Keratinocyte (primary cell): ENCODE measurements at regions not wholly inside any gene's neighbourhood (a gene's known extent, or its start where the extent isn't known, plus 50 kb on each side); places are given as distances from the start of the nearest gene placed in this dataset.
A peak's percentile ranks its signal among the peaks of the same experiment; 100 is the strongest.

ENCODE experiments used
- DNase-seq: peaks from one replicate; pipeline ENCODE4 v3.0.0-alpha.2; 2011; ENCODE audit warnings: low read depth, missing footprints, low spot score
- FAIRE-seq: peaks from 2 replicates; lab custom pipeline; 2011; peaks lifted over from hg19 to GRCh38; lab: Jason Lieb, UNC
- H2AFZ ChIP-seq: 2 replicates; pipeline ENCODE4 v1.6.0; 2012; ENCODE audit warnings: low read length, control low read depth, inconsistent platforms; ENCODE audit not compliant: control insufficient read depth
- H3K27ac ChIP-seq: 2 replicates; pipeline ENCODE4 v1.5.1; 2011; ENCODE audit warnings: low read length; ENCODE audit not compliant: control insufficient read depth, insufficient read depth
- H3K27me3 ChIP-seq: 3 replicates; pipeline ENCODE4 v1.6.0; 2011; ENCODE audit warnings: low read length; ENCODE audit not compliant: control insufficient read depth, insufficient read depth; ENCODE audit errors: extremely low read depth
- H3K36me3 ChIP-seq, 2 experiments: 2 replicates in 1 of 2; 3 replicates in 1 of 2; pipeline ENCODE4 v1.5.1; 2011; ENCODE audit warnings: low read length in 2 of 2, mild to moderate bottlenecking in 1 of 2; ENCODE audit not compliant: control insufficient read depth in 2 of 2, insufficient read depth in 2 of 2; ENCODE audit errors: extremely low read depth in 1 of 2
- H3K4me1 ChIP-seq: 3 replicates; pipeline ENCODE4 v1.5.1; 2011; ENCODE audit warnings: low read length; ENCODE audit not compliant: control insufficient read depth, insufficient read depth; ENCODE audit errors: extremely low read depth
- H3K4me2 ChIP-seq: 3 replicates; pipeline ENCODE4 v1.6.0; 2011; ENCODE audit warnings: low read depth, low read length; ENCODE audit not compliant: control insufficient read depth, insufficient read depth; ENCODE audit errors: extremely low read depth
- H3K4me3 ChIP-seq, 3 experiments: fragments of 200-600 bp in 1 of 3; sonication (generic) in 1 of 3; 2 replicates in 2 of 3; 3 replicates in 1 of 3; pipeline ENCODE4 v1.5.1; 2011 to 2016; ENCODE audit warnings: low read length in 3 of 3, mild to moderate bottlenecking in 3 of 3, control low read depth in 2 of 3, inconsistent platforms in 1 of 3, low read depth in 1 of 3, mixed read lengths in 1 of 3, mixed run types in 1 of 3, moderate library complexity in 1 of 3; ENCODE audit not compliant: control insufficient read depth in 2 of 3, insufficient read depth in 2 of 3; ENCODE audit errors: extremely low read depth in 1 of 3
- H3K79me2 ChIP-seq: 2 replicates; pipeline ENCODE4 v1.6.0; 2012; ENCODE audit warnings: low read length; ENCODE audit not compliant: control insufficient read depth, insufficient read depth
- H3K9ac ChIP-seq: 3 replicates; pipeline ENCODE4 v1.6.0; 2011; ENCODE audit warnings: low read length; ENCODE audit not compliant: control insufficient read depth, insufficient read depth; ENCODE audit errors: extremely low read depth
- H3K9me1 ChIP-seq: 3 replicates; pipeline ENCODE4 v1.6.0; 2011; ENCODE audit warnings: low read length; ENCODE audit not compliant: control insufficient read depth, insufficient read depth; ENCODE audit errors: extremely low read depth
- H3K9me3 ChIP-seq: 2 replicates; pipeline ENCODE4 v1.5.1; 2012; ENCODE audit warnings: low read depth, low read length; ENCODE audit not compliant: control insufficient read depth
- H4K20me1 ChIP-seq: 3 replicates; pipeline ENCODE4 v1.6.0; 2011; ENCODE audit warnings: low read length; ENCODE audit not compliant: control insufficient read depth, insufficient read depth; ENCODE audit errors: extremely low read depth
- CTCF ChIP-seq, 3 experiments: IDR thresholded peaks in 1 of 3; conservative IDR thresholded peaks in 1 of 3; optimal IDR thresholded peaks in 1 of 3; 2 replicates in 2 of 3; 3 replicates in 1 of 3; pipeline versions ENCODE3 to v1.5.1; 2011; ENCODE audit warnings: low read length in 3 of 3, mild to moderate bottlenecking in 3 of 3, moderate library complexity in 2 of 3, control low read depth in 1 of 3, inconsistent platforms in 1 of 3; ENCODE audit not compliant: insufficient read depth in 2 of 3; ENCODE audit errors: extremely low read depth in 1 of 3
- EZH2 ChIP-seq: IDR thresholded peaks from one replicate; pipeline ENCODE4 v1.6.1; 2012; ENCODE audit warnings: inconsistent platforms, mild to moderate bottlenecking, low read length, moderate library complexity
- dilution Hi-C: fragments of 300-500 bp; cut with MboI; formaldehyde crosslinking; loops from one replicate; pipeline ENCODE4 v1.7.0; 2020; ENCODE audit warnings: low sequenced_read_pairs; ENCODE audit not compliant: extremely low pct_ligation_motif_present

- dilution Hi-C loops, result no loop called here
- H4K20me1 ChIP-seq, result no peaks in the 10 kb centered on the region
- H3K27me3 ChIP-seq, result no peaks in the 10 kb centered on the region
- FAIRE-seq (peak; percentile 57), DNase-seq (no peak)
- no peaks in the 10 kb centered on the region for H3K36me3 ChIP-seq
- H3K27ac ChIP-seq, result no peak overlapping the region
- no peak overlapping the region for H3K4me3 ChIP-seq
- H3K79me2 ChIP-seq, result no peaks in the 10 kb centered on the region
- peak overlapping the region; percentile 36 for H3K4me2 ChIP-seq
- peaks cover 32% of the 10 kb centered on the region for H3K4me1 ChIP-seq
- no peak overlapping the region for H3K9ac ChIP-seq
- no peaks in the 10 kb centered on the region for H3K9me3 ChIP-seq
- no peaks in the 10 kb centered on the region for H3K9me1 ChIP-seq
- H2AFZ ChIP-seq, result no peak overlapping the region
- TF ChIP-seq EZH2 (no peak), CTCF (optimal IDR thresholded peaks at IDR 0.05 in 1 of 3, IDR thresholded peaks at IDR 0.05 in 1 of 3, conservative IDR thresholded peaks at IDR 0.05 in 1 of 3; ENCODE audit: extremely low read depth in 1 of 3, insufficient read depth in 2 of 3, low read length in 3 of 3) (no peak)
These were observed 231.7 kb upstream of the GATB start for GRCh38 chr4:151992332-151993154.

GRCh38 chr4:151991884-151992167 is 231.0 kb upstream of the GATB start:
- TF ChIP-seq EZH2 (no peak), CTCF (optimal IDR thresholded peaks at IDR 0.05 in 1 of 3, IDR thresholded peaks at IDR 0.05 in 1 of 3, conservative IDR thresholded peaks at IDR 0.05 in 1 of 3; ENCODE audit: extremely low read depth in 1 of 3, insufficient read depth in 2 of 3, low read length in 3 of 3) (no peak)
- Histone ChIP-seq H3K27me3 (no peaks in the 10 kb centered on the region), H3K4me2 (no peak overlapping the region), H3K4me1 (peaks cover 32% of the 10 kb centered on the region), H2AFZ (no peak overlapping the region), H4K20me1 (no peaks in the 10 kb centered on the region), H3K36me3 (no peaks in the 10 kb centered on the region), H3K4me3 (no peak overlapping the region), H3K79me2 (no peaks in the 10 kb centered on the region), H3K27ac (no peak overlapping the region), H3K9me3 (no peaks in the 10 kb centered on the region), H3K9ac (no peak overlapping the region), H3K9me1 (no peaks in the 10 kb centered on the region)
- DNase-seq (no peak), FAIRE-seq (no peak)
- dilution Hi-C loops, result no loop called here
